ENCODE measurements at regions not wholly inside any gene's neighbourhood (a gene's known extent, or its start where the extent isn't known, plus 50 kb on each side); places are given as distances from the start of the nearest gene placed in this dataset.

GRCh38 chr3:5272387-5272786, 84.9 kb downstream of the EDEM1 start:
- no peak for TF ChIP-seq CTCF (IDR thresholded peaks at IDR 0.05)
- TF ChIP-seq POLR2A (IDR thresholded peaks at IDR 0.05; ENCODE audit: low read depth): no peak
